ENCODE measurements at regions not wholly inside any gene's neighbourhood (a gene's known extent, or its start where the extent isn't known, plus 50 kb on each side); places are given as distances from the start of the nearest gene placed in this dataset.

DNA sequence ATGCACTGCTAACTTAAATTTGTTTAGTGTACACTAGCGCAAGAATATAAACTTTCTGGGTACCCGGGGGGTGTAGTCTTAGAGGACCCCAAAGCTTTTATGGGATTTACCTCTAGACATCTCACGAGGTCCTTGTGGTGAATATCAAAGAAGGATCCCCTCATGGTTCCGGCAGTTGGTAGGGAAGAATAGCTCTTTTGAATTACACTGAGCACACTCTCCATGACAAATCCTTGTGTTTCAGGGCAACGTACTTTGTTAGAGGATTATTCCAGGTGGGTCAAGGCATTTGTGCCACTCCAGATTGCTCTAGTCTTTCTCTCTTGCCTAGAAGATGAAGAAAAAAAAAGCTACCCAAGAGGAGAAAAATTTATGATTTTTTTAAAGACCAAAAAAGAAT is 387.6 kb downstream of the PDHA2 start:
- no peak overlapping the region for H3K4me3 Mint-ChIP-seq
- no peak overlapping the region for H3K27ac Mint-ChIP-seq
- H3K4me1 Mint-ChIP-seq (ENCODE audit: low read depth) = no peaks in the 10 kb centered on the region
- H3K27me3 Mint-ChIP-seq = no peaks in the 10 kb centered on the region
- intact Hi-C loops (cut with micrococcal nuclease) = no loop called here
- no peak for ATAC-seq
- no peak for DNase-seq
- ChIA-PET CTCF (no interaction called here), POLR2A (no interaction called here)
- no peaks in the 10 kb centered on the region for H3K36me3 Mint-ChIP-seq (ENCODE audit: low read depth)
- no peaks in the 10 kb centered on the region for H3K9me3 Mint-ChIP-seq
- TF ChIP-seq, protein P1, sequence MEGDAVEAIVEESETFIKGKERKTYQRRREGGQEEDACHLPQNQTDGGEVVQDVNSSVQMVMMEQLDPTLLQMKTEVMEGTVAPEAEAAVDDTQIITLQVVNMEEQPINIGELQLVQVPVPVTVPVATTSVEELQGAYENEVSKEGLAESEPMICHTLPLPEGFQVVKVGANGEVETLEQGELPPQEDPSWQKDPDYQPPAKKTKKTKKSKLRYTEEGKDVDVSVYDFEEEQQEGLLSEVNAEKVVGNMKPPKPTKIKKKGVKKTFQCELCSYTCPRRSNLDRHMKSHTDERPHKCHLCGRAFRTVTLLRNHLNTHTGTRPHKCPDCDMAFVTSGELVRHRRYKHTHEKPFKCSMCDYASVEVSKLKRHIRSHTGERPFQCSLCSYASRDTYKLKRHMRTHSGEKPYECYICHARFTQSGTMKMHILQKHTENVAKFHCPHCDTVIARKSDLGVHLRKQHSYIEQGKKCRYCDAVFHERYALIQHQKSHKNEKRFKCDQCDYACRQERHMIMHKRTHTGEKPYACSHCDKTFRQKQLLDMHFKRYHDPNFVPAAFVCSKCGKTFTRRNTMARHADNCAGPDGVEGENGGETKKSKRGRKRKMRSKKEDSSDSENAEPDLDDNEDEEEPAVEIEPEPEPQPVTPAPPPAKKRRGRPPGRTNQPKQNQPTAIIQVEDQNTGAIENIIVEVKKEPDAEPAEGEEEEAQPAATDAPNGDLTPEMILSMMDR (IDR thresholded peaks at IDR 0.05) = no peak

- CTCF ChIA-PET = no interaction called here
- no peak for DNase-seq
- POLR2A ChIA-PET = no interaction called here
- Mint-ChIP-seq H3K4me1 (ENCODE audit: low read depth) (no peaks in the 10 kb centered on the region), H3K27ac (no peak overlapping the region), H3K9me3 (no peaks in the 10 kb centered on the region), H3K36me3 (ENCODE audit: low read depth) (no peaks in the 10 kb centered on the region), H3K4me3 (no peak overlapping the region), H3K27me3 (no peaks in the 10 kb centered on the region)
- no peak for ATAC-seq
- TF ChIP-seq, protein P1 (IDR thresholded peaks at IDR 0.05) = no peak
- intact Hi-C loops (cut with micrococcal nuclease) = no loop called here
These were observed 388.6 kb downstream of the PDHA2 start for GRCh38 chr4:96228463-96228862.

- no peaks in the 10 kb centered on the region for H3K36me3 Mint-ChIP-seq (ENCODE audit: low read depth)
- no peak overlapping the region for H3K4me3 Mint-ChIP-seq
- H3K9me3 Mint-ChIP-seq = peaks cover 7% of the 10 kb centered on the region
- ATAC-seq (no peak), DNase-seq (no peak)
- no peaks in the 10 kb centered on the region for H3K4me1 Mint-ChIP-seq (ENCODE audit: low read depth)
- H3K27me3 Mint-ChIP-seq = no peaks in the 10 kb centered on the region
- H3K27ac Mint-ChIP-seq = no peak overlapping the region
- ChIA-PET CTCF (no interaction called here), POLR2A (no interaction called here)
- intact Hi-C loops (cut with micrococcal nuclease) = no loop called here
- TF ChIP-seq, protein P1 (IDR thresholded peaks at IDR 0.05) = no peak
These were observed 400.1 kb downstream of the PDHA2 start for GRCh38 chr4:96240041-96240440.

DNA sequence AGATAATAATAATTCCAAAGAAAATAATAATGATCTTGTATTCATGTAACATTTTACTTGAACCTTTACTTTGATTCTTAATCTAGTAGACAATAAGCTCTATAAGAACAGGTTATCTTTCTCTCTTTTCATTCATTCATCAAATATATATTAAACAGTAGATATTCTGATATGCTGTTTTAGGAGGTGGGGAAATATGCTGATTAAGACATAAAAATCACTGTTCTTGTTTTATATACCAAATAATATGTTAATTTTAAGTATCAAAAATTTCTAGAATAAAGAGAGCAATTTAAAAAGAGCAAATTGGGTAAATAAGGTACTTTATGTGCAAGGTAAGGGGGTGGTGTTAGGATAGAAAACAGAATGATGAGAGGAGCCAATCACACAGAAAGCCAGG is 401.9 kb downstream of the PDHA2 start:
- H3K9me3 Mint-ChIP-seq = peaks cover 1% of the 10 kb centered on the region
- ChIA-PET CTCF (no interaction called here), POLR2A (no interaction called here)

DNA sequence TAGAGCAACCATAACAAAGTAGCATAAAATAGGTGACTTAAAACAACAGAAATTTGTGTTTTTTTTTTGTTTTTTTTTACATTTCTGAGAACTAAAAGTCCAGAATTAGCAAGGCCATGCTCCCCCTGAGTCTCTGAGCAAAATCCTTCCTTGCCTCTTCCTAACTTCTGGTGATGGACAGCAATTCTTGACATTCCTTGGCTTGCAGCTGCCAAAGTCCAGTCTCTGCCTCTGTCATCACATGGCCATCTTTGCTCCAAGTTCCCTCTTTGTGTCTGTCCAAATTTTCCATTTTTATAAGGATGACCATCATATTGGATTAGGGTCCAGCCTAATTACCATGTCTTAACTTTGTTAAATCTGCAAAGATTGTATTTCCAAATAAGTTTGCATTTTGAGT is 407.2 kb downstream of the PDHA2 start:
- Mint-ChIP-seq H3K4me3 (no peak overlapping the region), H3K27ac (no peak overlapping the region), H3K4me1 (ENCODE audit: low read depth) (no peaks in the 10 kb centered on the region), H3K27me3 (no peaks in the 10 kb centered on the region), H3K9me3 (no peaks in the 10 kb centered on the region), H3K36me3 (ENCODE audit: low read depth) (no peaks in the 10 kb centered on the region)
- intact Hi-C loops (cut with micrococcal nuclease) = no loop called here
- ATAC-seq = no peak
- TF ChIP-seq, protein P1 (IDR thresholded peaks at IDR 0.05) = no peak
- ChIA-PET CTCF (no interaction called here), POLR2A (no interaction called here)
- no peak for DNase-seq

More for the DNA sequence above, 401.9 kb downstream of the PDHA2 start:
- Mint-ChIP-seq H3K36me3 (ENCODE audit: low read depth) (no peaks in the 10 kb centered on the region), H3K27ac (no peak overlapping the region), H3K4me3 (no peak overlapping the region), H3K27me3 (no peaks in the 10 kb centered on the region), H3K4me1 (ENCODE audit: low read depth) (no peaks in the 10 kb centered on the region)
- TF ChIP-seq, protein P1 (IDR thresholded peaks at IDR 0.05) = no peak
- DNase-seq (no peak), ATAC-seq (no peak)
- intact Hi-C loops (cut with micrococcal nuclease) = no loop called here
